HG03342 (cell line): ENCODE measurements at regions not wholly inside any gene's neighbourhood (a gene's known extent, or its start where the extent isn't known, plus 50 kb on each side); places are given as distances from the start of the nearest gene placed in this dataset.

Experiments used
- ATAC-seq: cut with Tn5 transposase; IDR thresholded peaks from one replicate; pipeline ENCODE4 v1.9.1; 2021; ENCODE audit warnings: mild to moderate bottlenecking, moderate library complexity; ENCODE audit not compliant: unreplicated experiment

- ATAC-seq, result no peak
These were observed 53.2 kb upstream of the ACO1 start for GRCh38 chr9:32331240-32331639.

- no peak for ATAC-seq
These were observed 50.3 kb upstream of the ACO1 start for GRCh38 chr9:32334112-32334511.
